ENCODE measurements at regions not wholly inside any gene's neighbourhood (a gene's known extent, or its start where the extent isn't known, plus 50 kb on each side); places are given as distances from the start of the nearest gene placed in this dataset.

GRCh38 chr4:140227286-140227685, 73.3 kb upstream of the MAML3 start:
- TF ChIP-seq CTCF (IDR thresholded peaks at IDR 0.05; ENCODE audit: low read depth, low read length, poor library complexity, severe bottlenecking) (no peak), EZH2phosphoT487 (IDR thresholded peaks at IDR 0.05; ENCODE audit: borderline replicate concordance, low read length) (no peak)

Data from DOHH2 (cell line).